Nephron progenitor cell (in vitro differentiated cells): ENCODE measurements at regions not wholly inside any gene's neighbourhood (a gene's known extent, or its start where the extent isn't known, plus 50 kb on each side); places are given as distances from the start of the nearest gene placed in this dataset.
A peak's percentile ranks its signal among the peaks of the same experiment; 100 is the strongest.

Source experiments
- DNase-seq: peaks from one replicate; pipeline ENCODE4 v3.0.0; 2021
- H3K27ac Mint-ChIP-seq: 2 replicates; pipeline ENCODE4 v1.8.0; 2021; ENCODE audit warnings: mild to moderate bottlenecking, moderate library complexity, mixed read lengths
- H3K27me3 Mint-ChIP-seq: 2 replicates; pipeline ENCODE4 v1.8.0; 2021; ENCODE audit warnings: mild to moderate bottlenecking, low read depth, mixed read lengths; ENCODE audit not compliant: poor library complexity
- H3K36me3 Mint-ChIP-seq: 2 replicates; pipeline ENCODE4 v1.8.0; 2021; ENCODE audit warnings: low read depth, mixed read lengths
- H3K4me1 Mint-ChIP-seq: 2 replicates; pipeline ENCODE4 v1.8.0; 2021; ENCODE audit warnings: mixed read lengths
- H3K4me3 Mint-ChIP-seq: 2 replicates; pipeline ENCODE4 v1.8.0; 2021; ENCODE audit warnings: mild to moderate bottlenecking, moderate library complexity, mixed read lengths
- H3K9me3 Mint-ChIP-seq: 2 replicates; pipeline ENCODE4 v1.8.0; 2021; ENCODE audit warnings: mild to moderate bottlenecking, moderate library complexity, mixed read lengths
- TF ChIP-seq, protein P1 (sequence below): fragments of 200-600 bp; sonication (generic); IDR thresholded peaks from 2 replicates; pipeline ENCODE4 v1.5.0; 2021; ENCODE audit warnings: antibody characterized with exemption

DNA sequence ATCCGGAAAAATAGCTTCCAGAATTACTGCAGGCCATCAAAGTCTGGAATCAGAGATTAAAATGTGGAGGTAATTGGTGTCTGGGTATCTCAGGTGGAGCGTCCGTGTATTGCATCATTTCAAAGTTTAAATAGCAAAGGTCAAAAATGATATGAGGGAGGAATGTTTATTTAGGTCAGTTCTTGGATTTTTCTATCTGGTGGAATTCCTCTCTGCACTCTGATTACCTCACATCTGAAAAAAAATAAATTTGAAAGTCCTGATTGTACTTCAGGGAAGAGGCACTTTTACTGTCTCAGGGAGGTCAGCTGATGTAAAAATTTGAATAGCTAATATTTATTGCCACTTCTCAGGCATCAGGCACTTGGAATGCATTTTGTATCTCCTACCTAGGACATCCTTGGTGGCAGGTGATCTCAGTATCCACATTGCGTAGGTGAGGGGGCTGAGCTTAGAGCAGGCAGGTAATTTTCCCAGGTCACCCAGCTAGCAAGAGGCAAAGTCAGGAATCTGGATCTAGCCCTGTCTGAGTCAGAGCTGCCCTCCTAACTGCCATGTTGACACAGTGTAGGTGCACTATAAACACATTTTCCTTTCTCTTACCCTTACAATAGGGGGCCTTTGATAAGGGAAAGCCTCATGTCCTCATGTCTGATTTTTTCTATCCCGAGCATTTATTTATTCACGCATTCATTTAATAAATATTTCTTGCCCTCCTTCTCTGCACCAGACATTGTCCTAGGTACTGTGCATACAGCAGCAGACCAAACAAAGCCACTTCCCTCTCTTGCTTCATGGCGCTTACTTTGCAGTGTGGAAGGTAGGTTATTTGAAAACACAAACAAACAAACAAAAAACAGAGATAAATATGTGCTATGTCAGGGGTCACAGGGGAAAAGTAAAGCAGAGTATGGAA is 454.3 kb downstream of the HAPSTR1 start:
- peak overlapping the region; percentile 24 for H3K27ac Mint-ChIP-seq
- H3K36me3 Mint-ChIP-seq = no peaks in the 10 kb centered on the region
- H3K4me1 Mint-ChIP-seq = peaks cover 6% of the 10 kb centered on the region
- H3K4me3 Mint-ChIP-seq = no peak overlapping the region
- peaks cover 3% of the 10 kb centered on the region for H3K27me3 Mint-ChIP-seq
- H3K9me3 Mint-ChIP-seq = no peaks in the 10 kb centered on the region
- TF ChIP-seq, protein P1, sequence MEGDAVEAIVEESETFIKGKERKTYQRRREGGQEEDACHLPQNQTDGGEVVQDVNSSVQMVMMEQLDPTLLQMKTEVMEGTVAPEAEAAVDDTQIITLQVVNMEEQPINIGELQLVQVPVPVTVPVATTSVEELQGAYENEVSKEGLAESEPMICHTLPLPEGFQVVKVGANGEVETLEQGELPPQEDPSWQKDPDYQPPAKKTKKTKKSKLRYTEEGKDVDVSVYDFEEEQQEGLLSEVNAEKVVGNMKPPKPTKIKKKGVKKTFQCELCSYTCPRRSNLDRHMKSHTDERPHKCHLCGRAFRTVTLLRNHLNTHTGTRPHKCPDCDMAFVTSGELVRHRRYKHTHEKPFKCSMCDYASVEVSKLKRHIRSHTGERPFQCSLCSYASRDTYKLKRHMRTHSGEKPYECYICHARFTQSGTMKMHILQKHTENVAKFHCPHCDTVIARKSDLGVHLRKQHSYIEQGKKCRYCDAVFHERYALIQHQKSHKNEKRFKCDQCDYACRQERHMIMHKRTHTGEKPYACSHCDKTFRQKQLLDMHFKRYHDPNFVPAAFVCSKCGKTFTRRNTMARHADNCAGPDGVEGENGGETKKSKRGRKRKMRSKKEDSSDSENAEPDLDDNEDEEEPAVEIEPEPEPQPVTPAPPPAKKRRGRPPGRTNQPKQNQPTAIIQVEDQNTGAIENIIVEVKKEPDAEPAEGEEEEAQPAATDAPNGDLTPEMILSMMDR = no peak
- no peak for DNase-seq

GRCh38 chr16:9546438-9546786 is 455.0 kb downstream of the HAPSTR1 start:
- Mint-ChIP-seq H3K4me1 (peaks cover 6% of the 10 kb centered on the region), H3K27ac (peak overlapping the region; percentile 24), H3K27me3 (peaks cover 3% of the 10 kb centered on the region), H3K36me3 (no peaks in the 10 kb centered on the region), H3K4me3 (no peak overlapping the region), H3K9me3 (peaks cover 4% of the 10 kb centered on the region)
- no peak for DNase-seq
- TF ChIP-seq, protein P1 = no peak

GRCh38 chr16:9549487-9549886 is 458.0 kb downstream of the HAPSTR1 start:
- peaks cover 15% of the 10 kb centered on the region for H3K9me3 Mint-ChIP-seq
- no peaks in the 10 kb centered on the region for H3K36me3 Mint-ChIP-seq
- no peak overlapping the region for H3K4me3 Mint-ChIP-seq
- DNase-seq = no peak
- no peaks in the 10 kb centered on the region for H3K4me1 Mint-ChIP-seq
- H3K27ac Mint-ChIP-seq = peak overlapping the region; percentile 28
- no peaks in the 10 kb centered on the region for H3K27me3 Mint-ChIP-seq
- TF ChIP-seq, protein P1 = no peak

GRCh38 chr16:9555051-9555450 is 463.6 kb downstream of the HAPSTR1 start:
- H3K4me1 Mint-ChIP-seq = no peaks in the 10 kb centered on the region
- no peak for DNase-seq
- H3K27me3 Mint-ChIP-seq = no peaks in the 10 kb centered on the region
- no peak overlapping the region for H3K4me3 Mint-ChIP-seq
- peaks cover 26% of the 10 kb centered on the region for H3K9me3 Mint-ChIP-seq
- no peak overlapping the region for H3K27ac Mint-ChIP-seq
- TF ChIP-seq, protein P1 = no peak
- H3K36me3 Mint-ChIP-seq = no peaks in the 10 kb centered on the region

DNA sequence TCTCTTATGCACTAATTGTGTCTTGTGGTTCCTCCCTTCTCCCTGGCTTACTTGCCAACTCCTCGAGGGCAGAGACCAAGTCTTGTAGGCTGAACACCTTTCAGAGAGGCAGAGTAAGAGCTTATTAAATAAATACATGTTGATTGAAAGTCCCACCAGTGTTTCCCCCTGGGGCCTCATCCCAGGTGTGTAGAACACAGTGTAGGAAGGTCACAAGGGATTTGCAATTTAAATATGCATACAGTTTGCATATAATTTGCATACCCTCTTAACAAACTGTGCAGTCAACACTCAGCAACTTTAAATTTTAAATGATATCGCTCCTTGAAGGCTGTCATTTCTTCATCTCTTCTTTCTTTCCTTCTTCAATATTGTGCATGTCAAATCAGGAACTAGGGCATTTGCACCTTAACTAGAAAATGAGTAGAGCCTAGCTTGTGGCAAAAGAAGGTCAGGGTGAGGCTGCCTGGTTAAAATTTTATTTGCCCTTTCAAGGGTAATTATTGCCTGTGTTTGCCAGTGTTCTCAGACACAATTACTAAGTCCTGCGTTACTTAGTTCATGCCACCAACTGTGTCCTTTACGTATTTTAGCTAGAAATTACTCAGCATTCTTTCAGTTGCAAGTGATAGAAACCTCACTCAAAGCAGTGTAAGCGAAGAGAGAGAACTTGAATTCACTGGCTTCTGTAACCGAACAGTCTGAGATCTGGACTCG is 465.7 kb downstream of the HAPSTR1 start:
- no peak overlapping the region for H3K27ac Mint-ChIP-seq
- no peaks in the 10 kb centered on the region for H3K27me3 Mint-ChIP-seq
- no peak overlapping the region for H3K4me3 Mint-ChIP-seq

More for the DNA sequence above, 465.7 kb downstream of the HAPSTR1 start:
- no peak for DNase-seq
- H3K36me3 Mint-ChIP-seq = no peaks in the 10 kb centered on the region
- H3K4me1 Mint-ChIP-seq = no peaks in the 10 kb centered on the region
- TF ChIP-seq, protein P1 = no peak
- peaks cover 17% of the 10 kb centered on the region for H3K9me3 Mint-ChIP-seq
